Skin of body (tissue), 1 donor: ENCODE measurements at regions not wholly inside any gene's neighbourhood (a gene's known extent, or its start where the extent isn't known, plus 50 kb on each side); places are given as distances from the start of the nearest gene placed in this dataset.
"Not testable (repeated sequence)": the region's sequence is repeated elsewhere in the genome, so short reads cannot be mapped to it uniquely, and the experiment has no call there.

ENCODE experiments used
- DNase-seq: peaks from one replicate; lab custom pipeline; 2025; lab: John Stamatoyannopoulos, UW

GRCh38 chr6:163711615-163712565 is 297.4 kb downstream of the QKI start:
- DNase-seq: peak; percentile 94

GRCh38 chr6:163710532-163711470 is 296.3 kb downstream of the QKI start:
- DNase-seq: peak; percentile 43

- DNase-seq: no peak
Observed at GRCh38 chr6:163709693-163710092, 295.2 kb downstream of the QKI start.

GRCh38 chr6:163709255-163709654 is 294.7 kb downstream of the QKI start:
- DNase-seq: no peak

GRCh38 chr6:163708466-163708865 is 293.9 kb downstream of the QKI start:
- no peak for DNase-seq

GRCh38 chr6:163707387-163708355 is 293.2 kb downstream of the QKI start:
- DNase-seq: no peak

- DNase-seq: no peak
Observed at GRCh38 chr6:163706500-163707087, 292.1 kb downstream of the QKI start.

GRCh38 chr6:163705923-163706322 is 291.4 kb downstream of the QKI start:
- no peak for DNase-seq

- DNase-seq: no peak
Observed at GRCh38 chr6:163702736-163703135, 288.2 kb downstream of the QKI start.

GRCh38 chr6:163701762-163702161 is 287.2 kb downstream of the QKI start:
- DNase-seq: no peak

- no peak for DNase-seq
Observed at GRCh38 chr6:163698086-163698485, 283.6 kb downstream of the QKI start.

GRCh38 chr6:163696311-163696710 is 281.8 kb downstream of the QKI start:
- not testable (repeated sequence) for DNase-seq

GRCh38 chr6:163695414-163695864 is 280.9 kb downstream of the QKI start:
- no peak for DNase-seq

GRCh38 chr6:163694988-163695398 is 280.5 kb downstream of the QKI start:
- no peak for DNase-seq

- no peak for DNase-seq
Observed at GRCh38 chr6:163694072-163694471, 279.6 kb downstream of the QKI start.

- no peak for DNase-seq
Observed at GRCh38 chr6:163691049-163691448, 276.5 kb downstream of the QKI start.

GRCh38 chr6:163688739-163689362 is 274.3 kb downstream of the QKI start:
- peak; percentile 22 for DNase-seq

GRCh38 chr6:163687075-163687474 is 272.6 kb downstream of the QKI start:
- no peak for DNase-seq

GRCh38 chr6:163686301-163686700 is 271.8 kb downstream of the QKI start:
- no peak for DNase-seq

- no peak for DNase-seq
Observed at GRCh38 chr6:163683105-163683622, 268.6 kb downstream of the QKI start.
